Mesendoderm (in vitro differentiated cells): ENCODE measurements at regions not wholly inside any gene's neighbourhood (a gene's known extent, or its start where the extent isn't known, plus 50 kb on each side); places are given as distances from the start of the nearest gene placed in this dataset.
"Not testable (repeated sequence)": the region's sequence is repeated elsewhere in the genome, so short reads cannot be mapped to it uniquely, and the experiment has no call there.

Experiments
- DNase-seq: peaks from one replicate; pipeline ENCODE4 v3.0.0; 2013
- H2AK5ac ChIP-seq: 2 replicates; pipeline ENCODE4 v1.6.1; 2013; ENCODE audit warnings: low read length, inconsistent platforms
- H2BK120ac ChIP-seq: 2 replicates; pipeline ENCODE4 v1.6.1; 2013; ENCODE audit warnings: low read depth, mild to moderate bottlenecking, low read length, moderate library complexity, mixed read lengths
- H2BK15ac ChIP-seq: replicated peaks from 2 replicates; pipeline ENCODE4 v1.6.1; 2013; ENCODE audit warnings: low read depth, mild to moderate bottlenecking, moderate library complexity
- H2BK5ac ChIP-seq: 2 replicates; pipeline ENCODE4 v1.6.1; 2013; ENCODE audit warnings: low read length, inconsistent platforms
- H3K18ac ChIP-seq: 2 replicates; pipeline ENCODE4 v1.6.1; 2013; ENCODE audit warnings: mild to moderate bottlenecking, low read length, mixed read lengths
- H3K23ac ChIP-seq: one replicate; pipeline ENCODE4 v1.6.1; 2013; ENCODE audit warnings: low read length
- H3K27ac ChIP-seq: 2 replicates; pipeline ENCODE4 v1.5.1; 2013; ENCODE audit warnings: low read depth, mild to moderate bottlenecking, inconsistent platforms, low read length, moderate library complexity
- H3K27me3 ChIP-seq: 2 replicates; pipeline ENCODE4 v1.6.1; 2013; ENCODE audit warnings: low read length, control low read depth, mild to moderate bottlenecking, inconsistent platforms; ENCODE audit not compliant: insufficient read depth, poor library complexity
- H3K36me3 ChIP-seq: 2 replicates; pipeline ENCODE4 v1.6.1; 2013; ENCODE audit warnings: low read length, inconsistent platforms; ENCODE audit not compliant: control insufficient read depth, insufficient read depth
- H3K4ac ChIP-seq: one replicate; pipeline ENCODE4 v1.6.1; 2013; ENCODE audit warnings: low read depth, mild to moderate bottlenecking, low read length, moderate library complexity
- H3K4me1 ChIP-seq: 2 replicates; pipeline ENCODE4 v1.6.1; 2013; ENCODE audit warnings: low read depth, low read length, inconsistent platforms; ENCODE audit not compliant: control insufficient read depth
- H3K4me2 ChIP-seq: 2 replicates; pipeline ENCODE4 v1.6.1; 2013; ENCODE audit warnings: low read length
- H3K4me3 ChIP-seq: 2 replicates; pipeline ENCODE4 v1.5.1; 2013; ENCODE audit warnings: mild to moderate bottlenecking, low read length
- H3K56ac ChIP-seq: one replicate; pipeline ENCODE4 v1.6.1; 2013; ENCODE audit warnings: low read length
- H3K79me1 ChIP-seq: 2 replicates; pipeline ENCODE4 v1.6.1; 2013; ENCODE audit warnings: low read length, inconsistent platforms
- H3K79me2 ChIP-seq: 2 replicates; pipeline ENCODE4 v1.6.1; 2013; ENCODE audit warnings: mild to moderate bottlenecking, low read length; ENCODE audit not compliant: control insufficient read depth, insufficient read depth
- H3K9ac ChIP-seq: 2 replicates; pipeline ENCODE4 v1.6.1; 2013; ENCODE audit warnings: low read length, inconsistent platforms
- H4K5ac ChIP-seq: one replicate; pipeline ENCODE4 v1.6.1; 2013; ENCODE audit warnings: low read length
- H4K8ac ChIP-seq: one replicate; pipeline ENCODE4 v1.6.1; 2013; ENCODE audit warnings: low read depth, mild to moderate bottlenecking, control low read depth, low read length, moderate library complexity
- WGBS: extraction: QIAGEN DNeasy Blood & Tissue Kit; methylation state at CpG from one replicate; pipeline ENCODE4 v1.1.7; 2013; ENCODE audit warnings: low lambda C conversion rate, missing lambda C conversion rate; ENCODE audit not compliant: insufficient coverage; ENCODE audit errors: extremely low coverage; 5-methylcytosine and 5-hydroxymethylcytosine counted together

DNA sequence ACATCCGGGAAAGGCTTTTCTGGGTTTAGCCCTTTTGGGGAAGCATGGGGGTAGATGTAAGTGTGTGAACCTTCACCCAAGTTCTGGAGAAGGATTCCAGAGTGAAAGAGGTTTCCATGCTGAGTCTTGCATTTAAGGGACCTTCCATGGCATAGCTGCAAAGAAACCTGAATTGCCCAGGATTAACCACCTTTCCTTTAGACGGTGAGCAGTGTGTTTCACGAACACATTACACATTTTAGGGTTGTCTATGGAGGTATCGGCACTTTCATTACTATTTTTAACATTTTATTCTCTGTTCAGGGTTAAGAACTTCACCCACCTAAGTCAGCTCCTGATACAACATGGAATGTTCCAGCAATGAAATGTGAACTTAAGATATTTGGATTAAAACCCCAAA is 250.2 kb upstream of the PLGLB2 start:
- no CpG with 5 or more reads among the region's 4 CpGs for WGBS
- DNase-seq, H3K56ac ChIP-seq, H3K79me1 ChIP-seq, H4K5ac ChIP-seq, H2BK5ac ChIP-seq, H2AK5ac ChIP-seq, H2BK120ac ChIP-seq, H3K4me2 ChIP-seq, H3K23ac ChIP-seq, H3K36me3 ChIP-seq, H3K4me1 ChIP-seq, H2BK15ac ChIP-seq, H3K79me2 ChIP-seq, H3K9ac ChIP-seq, H3K4me3 ChIP-seq, H3K27ac ChIP-seq, H4K8ac ChIP-seq, H3K18ac ChIP-seq, H3K4ac ChIP-seq, H3K27me3 ChIP-seq: not testable (repeated sequence)

DNA sequence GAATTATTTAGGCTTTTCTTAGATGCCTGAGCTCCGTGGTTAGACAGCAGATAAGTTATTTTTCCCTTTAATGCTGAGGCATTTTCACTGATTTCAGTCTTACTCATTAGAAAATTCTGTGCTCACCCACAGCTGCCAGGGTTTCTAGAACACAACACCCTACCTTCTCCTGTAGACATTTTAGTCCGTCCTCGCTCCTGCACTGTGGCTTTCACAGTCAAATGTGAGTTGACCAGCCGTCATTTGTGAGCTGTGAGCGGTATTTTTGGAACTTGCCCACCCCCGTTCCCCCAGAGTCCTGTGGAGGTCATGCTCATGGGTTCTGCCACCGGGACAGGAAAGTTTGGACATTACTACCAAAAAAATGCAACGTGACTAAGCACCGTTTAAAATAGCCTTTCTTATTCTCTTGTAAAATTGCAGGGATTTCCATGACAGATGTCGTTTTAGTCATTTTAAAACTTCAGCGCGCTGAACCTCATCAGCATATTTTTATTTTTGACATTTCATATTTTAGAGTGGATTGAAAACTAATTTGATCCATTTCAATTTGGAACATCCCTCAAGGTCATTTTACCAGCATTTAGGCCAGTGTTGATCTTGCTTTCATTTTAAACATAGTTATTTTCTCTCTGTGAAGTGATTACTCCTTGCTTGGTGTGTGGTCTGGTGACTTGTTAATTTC is 249.6 kb upstream of the PLGLB2 start:
- not testable (repeated sequence) for H2AK5ac ChIP-seq, H2BK5ac ChIP-seq, H3K4me3 ChIP-seq, H3K23ac ChIP-seq, H3K79me2 ChIP-seq, H2BK120ac ChIP-seq, H3K9ac ChIP-seq, H3K27ac ChIP-seq, H2BK15ac ChIP-seq, H3K4me2 ChIP-seq, H3K4me1 ChIP-seq, H4K8ac ChIP-seq, H3K79me1 ChIP-seq, H3K36me3 ChIP-seq, DNase-seq, H4K5ac ChIP-seq, H3K27me3 ChIP-seq, H3K56ac ChIP-seq, H3K4ac ChIP-seq, H3K18ac ChIP-seq
- WGBS = no CpG with 5 or more reads among the region's 12 CpGs

GRCh38 chr2:87498854-87499238 is 249.0 kb upstream of the PLGLB2 start:
- not testable (repeated sequence) for H2AK5ac ChIP-seq, H3K18ac ChIP-seq, H2BK120ac ChIP-seq, H3K79me2 ChIP-seq, H4K8ac ChIP-seq, H3K56ac ChIP-seq, H3K4ac ChIP-seq, H3K27ac ChIP-seq, H3K27me3 ChIP-seq, H3K4me1 ChIP-seq, H4K5ac ChIP-seq, H2BK5ac ChIP-seq, H2BK15ac ChIP-seq, H3K4me2 ChIP-seq, DNase-seq, H3K4me3 ChIP-seq, H3K36me3 ChIP-seq, H3K9ac ChIP-seq, H3K23ac ChIP-seq, H3K79me1 ChIP-seq
- WGBS = no CpG with 5 or more reads among the region's 7 CpGs

- not testable (repeated sequence) for H3K4ac ChIP-seq, H4K5ac ChIP-seq, H3K9ac ChIP-seq, H3K4me3 ChIP-seq, H3K27me3 ChIP-seq, DNase-seq, H3K56ac ChIP-seq, H4K8ac ChIP-seq, H2BK120ac ChIP-seq, H3K27ac ChIP-seq, H3K4me1 ChIP-seq, H3K4me2 ChIP-seq, H2BK5ac ChIP-seq, H3K79me2 ChIP-seq, H3K23ac ChIP-seq, H2BK15ac ChIP-seq, H3K36me3 ChIP-seq, H3K18ac ChIP-seq, H2AK5ac ChIP-seq, H3K79me1 ChIP-seq
- WGBS = 100% methylated on average over 1 of the region's 6 CpGs
Measured at GRCh38 chr2:87499860-87500259, 248.0 kb upstream of the PLGLB2 start.

GRCh38 chr2:87500421-87500820 is 247.5 kb upstream of the PLGLB2 start:
- H2BK15ac ChIP-seq, H3K4me1 ChIP-seq, H3K79me1 ChIP-seq, H3K4ac ChIP-seq, H4K5ac ChIP-seq, H3K27me3 ChIP-seq, H3K4me2 ChIP-seq, H2AK5ac ChIP-seq, H3K27ac ChIP-seq, H3K9ac ChIP-seq, DNase-seq, H3K23ac ChIP-seq, H2BK120ac ChIP-seq, H3K18ac ChIP-seq, H4K8ac ChIP-seq, H3K56ac ChIP-seq, H3K4me3 ChIP-seq, H3K36me3 ChIP-seq, H3K79me2 ChIP-seq, H2BK5ac ChIP-seq: not testable (repeated sequence)

GRCh38 chr2:87500951-87501350 is 246.9 kb upstream of the PLGLB2 start:
- not testable (repeated sequence) for H4K5ac ChIP-seq, H3K56ac ChIP-seq, H3K4ac ChIP-seq, H3K4me3 ChIP-seq, H2BK120ac ChIP-seq, H3K18ac ChIP-seq, H3K23ac ChIP-seq, H2AK5ac ChIP-seq, H2BK15ac ChIP-seq, H3K79me1 ChIP-seq, H3K36me3 ChIP-seq, H4K8ac ChIP-seq, H3K9ac ChIP-seq, H3K4me1 ChIP-seq, H3K4me2 ChIP-seq, H3K27me3 ChIP-seq, H3K79me2 ChIP-seq, H3K27ac ChIP-seq, H2BK5ac ChIP-seq
- WGBS = no CpG with 5 or more reads among the region's 11 CpGs
- peak; percentile 20 for DNase-seq
